GM18505 (cell line): ENCODE measurements at regions not wholly inside any gene's neighbourhood (a gene's known extent, or its start where the extent isn't known, plus 50 kb on each side); places are given as distances from the start of the nearest gene placed in this dataset.

Experiments
- ATAC-seq: cut with Tn5 transposase; IDR thresholded peaks from one replicate; pipeline ENCODE4 v1.9.1; 2021; ENCODE audit not compliant: unreplicated experiment
- POLR2A ChIP-seq: IDR thresholded peaks from 4 replicates; pipeline ENCODE4 v1.6.1; 2011; ENCODE audit warnings: borderline replicate concordance; ENCODE audit not compliant: insufficient read depth, insufficient read length; ENCODE audit errors: extremely low read depth

GRCh38 chr3:84125201-84125721 lies 833.5 kb upstream of the CADM2 start:
- ATAC-seq: no peak
- no peak for TF ChIP-seq POLR2A

GRCh38 chr3:84125760-84126159 lies 833.0 kb upstream of the CADM2 start:
- ATAC-seq: no peak
- no peak for TF ChIP-seq POLR2A

- no peak for ATAC-seq
- TF ChIP-seq POLR2A: no peak
These were observed 832.6 kb upstream of the CADM2 start for GRCh38 chr3:84126160-84126559.

- ATAC-seq: no peak
- no peak for TF ChIP-seq POLR2A
These were observed 830.8 kb upstream of the CADM2 start for GRCh38 chr3:84128024-84128423.

- no peak for TF ChIP-seq POLR2A
- ATAC-seq: no peak
These were observed 822.4 kb upstream of the CADM2 start for GRCh38 chr3:84136425-84136824.

GRCh38 chr3:84140631-84141030 lies 818.2 kb upstream of the CADM2 start:
- no peak for ATAC-seq
- TF ChIP-seq POLR2A: no peak

GRCh38 chr3:84141571-84141970 lies 817.2 kb upstream of the CADM2 start:
- no peak for TF ChIP-seq POLR2A
- no peak for ATAC-seq

- no peak for ATAC-seq
- no peak for TF ChIP-seq POLR2A
These were observed 793.5 kb upstream of the CADM2 start for GRCh38 chr3:84165328-84165727.

GRCh38 chr3:84175449-84175848 lies 783.3 kb upstream of the CADM2 start:
- ATAC-seq: no peak
- TF ChIP-seq POLR2A: no peak

GRCh38 chr3:84184937-84185336 lies 773.9 kb upstream of the CADM2 start:
- no peak for ATAC-seq
- no peak for TF ChIP-seq POLR2A

GRCh38 chr3:84194029-84194428 lies 764.8 kb upstream of the CADM2 start:
- no peak for TF ChIP-seq POLR2A
- ATAC-seq: no peak

GRCh38 chr3:84209474-84209873 lies 749.3 kb upstream of the CADM2 start:
- no peak for ATAC-seq
- no peak for TF ChIP-seq POLR2A

- ATAC-seq: no peak
- no peak for TF ChIP-seq POLR2A
These were observed 735.3 kb upstream of the CADM2 start for GRCh38 chr3:84223512-84223911.

- no peak for ATAC-seq
- no peak for TF ChIP-seq POLR2A
These were observed 734.5 kb upstream of the CADM2 start for GRCh38 chr3:84224262-84224661.

GRCh38 chr3:84236261-84236660 lies 722.5 kb upstream of the CADM2 start:
- TF ChIP-seq POLR2A: no peak
- no peak for ATAC-seq
